ENCODE measurements at regions not wholly inside any gene's neighbourhood (a gene's known extent, or its start where the extent isn't known, plus 50 kb on each side); places are given as distances from the start of the nearest gene placed in this dataset.

- no peak for FAIRE-seq
- no peak for DNase-seq (ENCODE audit: insufficient read length, low spot score)
- no peak for TF ChIP-seq CTCF (IDR thresholded peaks at IDR 0.05; ENCODE audit: insufficient read depth, missing control alignments)
Observed at GRCh38 chr19:30159636-30160035, 212.5 kb upstream of the ZNF536 start.

- FAIRE-seq = no peak
- DNase-seq (ENCODE audit: insufficient read length, low spot score) = no peak
- no peak for TF ChIP-seq CTCF (IDR thresholded peaks at IDR 0.05; ENCODE audit: insufficient read depth, missing control alignments)
Observed at GRCh38 chr19:30160426-30160825, 211.8 kb upstream of the ZNF536 start.

GRCh38 chr19:30161021-30161655 is 211.0 kb upstream of the ZNF536 start:
- FAIRE-seq (no peak), DNase-seq (ENCODE audit: insufficient read length, low spot score) (no peak)
- no peak for TF ChIP-seq CTCF (IDR thresholded peaks at IDR 0.05; ENCODE audit: insufficient read depth, missing control alignments)

- FAIRE-seq (no peak), DNase-seq (ENCODE audit: insufficient read length, low spot score) (no peak)
- TF ChIP-seq CTCF (IDR thresholded peaks at IDR 0.05; ENCODE audit: insufficient read depth, missing control alignments) = no peak
Observed at GRCh38 chr19:30161770-30162169, 210.4 kb upstream of the ZNF536 start.

GRCh38 chr19:30162718-30163117 is 209.5 kb upstream of the ZNF536 start:
- DNase-seq (ENCODE audit: insufficient read length, low spot score) (no peak), FAIRE-seq (no peak)
- TF ChIP-seq CTCF (IDR thresholded peaks at IDR 0.05; ENCODE audit: insufficient read depth, missing control alignments) = no peak

DNA sequence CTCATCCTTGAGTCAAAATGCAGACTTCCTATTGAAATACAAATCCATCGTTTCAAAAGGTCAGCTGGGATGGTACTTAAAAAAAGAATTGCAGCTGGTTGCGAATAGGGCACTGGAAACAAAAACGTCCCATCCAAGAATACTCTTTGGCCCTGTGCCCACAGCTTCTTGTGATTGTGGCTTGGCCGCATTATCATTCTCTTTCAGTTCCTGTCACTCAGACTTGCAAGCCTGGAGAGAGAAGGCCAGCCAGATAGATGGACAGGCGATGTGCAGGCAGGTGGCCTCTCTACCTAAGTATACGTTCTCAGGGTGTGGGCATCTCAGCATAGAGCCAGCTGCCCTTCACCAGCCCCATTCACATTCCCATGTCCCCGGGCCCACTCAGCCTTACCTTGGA is 208.5 kb upstream of the ZNF536 start:
- FAIRE-seq (no peak), DNase-seq (ENCODE audit: insufficient read length, low spot score) (no peak)
- no peak for TF ChIP-seq CTCF (IDR thresholded peaks at IDR 0.05; ENCODE audit: insufficient read depth, missing control alignments)

DNA sequence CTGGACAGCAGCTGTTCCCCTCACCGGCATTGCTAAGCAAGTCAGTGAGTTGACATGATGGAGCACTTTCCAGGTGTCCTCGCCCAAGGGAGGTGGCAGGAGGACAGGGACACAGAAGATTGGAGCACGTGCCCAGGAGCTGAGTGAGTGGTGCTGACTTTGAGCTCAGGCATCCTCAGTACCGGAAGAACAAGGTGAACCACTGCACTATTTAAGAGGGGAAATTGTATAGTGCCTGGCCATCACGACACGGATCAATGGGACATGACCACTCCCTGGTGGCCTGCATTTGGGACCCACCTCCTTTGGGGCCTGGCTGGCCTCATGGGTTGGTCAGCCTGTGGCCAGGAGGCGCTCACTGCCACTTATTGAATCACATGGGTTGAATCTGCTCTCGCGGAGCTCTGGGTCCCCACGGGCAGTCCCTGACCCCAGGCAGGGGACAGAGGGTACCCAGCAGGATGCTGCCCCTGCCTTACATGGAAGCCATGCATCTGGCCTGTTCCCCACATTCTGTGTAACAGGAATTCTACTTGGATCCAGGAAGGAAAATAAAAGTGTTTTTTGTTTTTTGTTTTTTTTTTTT is 206.9 kb upstream of the ZNF536 start:
- FAIRE-seq (no peak), DNase-seq (ENCODE audit: insufficient read length, low spot score) (no peak)
- no peak for TF ChIP-seq CTCF (IDR thresholded peaks at IDR 0.05; ENCODE audit: insufficient read depth, missing control alignments)
